ENCODE measurements at regions not wholly inside any gene's neighbourhood (a gene's known extent, or its start where the extent isn't known, plus 50 kb on each side); places are given as distances from the start of the nearest gene placed in this dataset.

GRCh38 chr2:64748147-64748546 lies 94.4 kb upstream of the SERTAD2 start:
- Mint-ChIP-seq H3K36me3 (ENCODE audit: low read depth) (peaks cover 11% of the 10 kb centered on the region), H3K4me3 (no peak overlapping the region), H3K27ac (no peak overlapping the region), H3K27me3 (no peaks in the 10 kb centered on the region), H3K9me3 (no peaks in the 10 kb centered on the region), H3K4me1 (peaks cover 26% of the 10 kb centered on the region)
- DNase-seq, result no peak
- TF ChIP-seq, protein P1, sequence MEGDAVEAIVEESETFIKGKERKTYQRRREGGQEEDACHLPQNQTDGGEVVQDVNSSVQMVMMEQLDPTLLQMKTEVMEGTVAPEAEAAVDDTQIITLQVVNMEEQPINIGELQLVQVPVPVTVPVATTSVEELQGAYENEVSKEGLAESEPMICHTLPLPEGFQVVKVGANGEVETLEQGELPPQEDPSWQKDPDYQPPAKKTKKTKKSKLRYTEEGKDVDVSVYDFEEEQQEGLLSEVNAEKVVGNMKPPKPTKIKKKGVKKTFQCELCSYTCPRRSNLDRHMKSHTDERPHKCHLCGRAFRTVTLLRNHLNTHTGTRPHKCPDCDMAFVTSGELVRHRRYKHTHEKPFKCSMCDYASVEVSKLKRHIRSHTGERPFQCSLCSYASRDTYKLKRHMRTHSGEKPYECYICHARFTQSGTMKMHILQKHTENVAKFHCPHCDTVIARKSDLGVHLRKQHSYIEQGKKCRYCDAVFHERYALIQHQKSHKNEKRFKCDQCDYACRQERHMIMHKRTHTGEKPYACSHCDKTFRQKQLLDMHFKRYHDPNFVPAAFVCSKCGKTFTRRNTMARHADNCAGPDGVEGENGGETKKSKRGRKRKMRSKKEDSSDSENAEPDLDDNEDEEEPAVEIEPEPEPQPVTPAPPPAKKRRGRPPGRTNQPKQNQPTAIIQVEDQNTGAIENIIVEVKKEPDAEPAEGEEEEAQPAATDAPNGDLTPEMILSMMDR (IDR thresholded peaks at IDR 0.05), result no peak
- ChIA-PET POLR2A (interaction anchor here (0.6 to 11.3 kb wide), 8 partner anchors 9 to 113 kb away, joined by 3 to 439 read pairs (median 5); partner anchors contain the start of gene SERTAD2), CTCF (interaction anchor here (6.8 to 6.9 kb wide), 2 partner anchors 94 to 100 kb away, joined by 44 to 69 read pairs; partner anchors contain the start of gene SERTAD2)
- intact Hi-C loops (cut with micrococcal nuclease), result no loop called here
- no peak for ATAC-seq (ENCODE audit: low read depth)

DNA sequence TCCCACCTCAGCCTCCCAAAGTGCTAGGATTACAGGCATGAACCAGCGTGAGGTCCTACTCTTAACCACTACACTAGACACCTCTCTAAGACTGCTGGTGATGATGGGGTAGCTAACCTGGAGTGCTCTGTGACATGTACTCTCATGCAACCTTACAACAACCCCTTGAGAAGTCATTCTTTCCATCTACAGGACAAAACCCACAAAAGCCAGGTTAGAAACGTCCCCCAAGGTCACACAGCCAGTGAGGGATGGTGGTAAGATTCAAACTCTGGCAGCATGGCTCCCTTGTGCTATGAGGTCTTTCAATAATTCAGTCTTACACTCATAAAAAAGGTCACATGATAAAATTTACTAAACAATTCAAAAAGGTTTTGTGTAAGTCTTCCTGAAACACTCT lies 94.8 kb upstream of the SERTAD2 start:
- H3K27me3 Mint-ChIP-seq, result no peaks in the 10 kb centered on the region
- peaks cover 11% of the 10 kb centered on the region for H3K36me3 Mint-ChIP-seq (ENCODE audit: low read depth)
- POLR2A ChIA-PET, result interaction anchor here (0.6 to 11.3 kb wide), 10 partner anchors 9 to 141 kb away, joined by 3 to 439 read pairs (median 18); partner anchors contain the start of gene SERTAD2
- peaks cover 26% of the 10 kb centered on the region for H3K4me1 Mint-ChIP-seq
- no peaks in the 10 kb centered on the region for H3K9me3 Mint-ChIP-seq
- CTCF ChIA-PET, result interaction anchor here (0.9 to 6.9 kb wide), 4 partner anchors 14 to 129 kb away, joined by 3 to 69 read pairs (median 24); partner anchors contain the start of gene SERTAD2
- ATAC-seq (ENCODE audit: low read depth) (no peak), DNase-seq (no peak)
- H3K27ac Mint-ChIP-seq, result peak overlapping the region; percentile 98
- peak overlapping the region; percentile 45 for H3K4me3 Mint-ChIP-seq
- TF ChIP-seq, protein P1 (IDR thresholded peaks at IDR 0.05), result no peak
- intact Hi-C loops (cut with micrococcal nuclease), result no loop called here

- DNase-seq (no peak), ATAC-seq (ENCODE audit: low read depth) (no peak)
- POLR2A ChIA-PET, result interaction anchor here (0.5 to 11.3 kb wide), 27 partner anchors 11 to 277 kb away, joined by 3 to 439 read pairs (median 7); partner anchors contain the start of gene SERTAD2
- Mint-ChIP-seq H3K4me3 (peak overlapping the region; percentile 98), H3K27me3 (no peaks in the 10 kb centered on the region), H3K4me1 (peaks cover 26% of the 10 kb centered on the region), H3K36me3 (ENCODE audit: low read depth) (peaks cover 11% of the 10 kb centered on the region), H3K9me3 (no peaks in the 10 kb centered on the region), H3K27ac (peak overlapping the region; percentile 98)
- intact Hi-C loops (cut with micrococcal nuclease), result no loop called here
- CTCF ChIA-PET, result interaction anchor here (0.8 to 6.9 kb wide), 13 partner anchors 11 to 128 kb away, joined by 3 to 69 read pairs (median 3); partner anchors contain the start of gene SERTAD2
- TF ChIP-seq, protein P1 (IDR thresholded peaks at IDR 0.05), result no peak
Observed at GRCh38 chr2:64749446-64749845, 95.7 kb upstream of the SERTAD2 start.

DNA sequence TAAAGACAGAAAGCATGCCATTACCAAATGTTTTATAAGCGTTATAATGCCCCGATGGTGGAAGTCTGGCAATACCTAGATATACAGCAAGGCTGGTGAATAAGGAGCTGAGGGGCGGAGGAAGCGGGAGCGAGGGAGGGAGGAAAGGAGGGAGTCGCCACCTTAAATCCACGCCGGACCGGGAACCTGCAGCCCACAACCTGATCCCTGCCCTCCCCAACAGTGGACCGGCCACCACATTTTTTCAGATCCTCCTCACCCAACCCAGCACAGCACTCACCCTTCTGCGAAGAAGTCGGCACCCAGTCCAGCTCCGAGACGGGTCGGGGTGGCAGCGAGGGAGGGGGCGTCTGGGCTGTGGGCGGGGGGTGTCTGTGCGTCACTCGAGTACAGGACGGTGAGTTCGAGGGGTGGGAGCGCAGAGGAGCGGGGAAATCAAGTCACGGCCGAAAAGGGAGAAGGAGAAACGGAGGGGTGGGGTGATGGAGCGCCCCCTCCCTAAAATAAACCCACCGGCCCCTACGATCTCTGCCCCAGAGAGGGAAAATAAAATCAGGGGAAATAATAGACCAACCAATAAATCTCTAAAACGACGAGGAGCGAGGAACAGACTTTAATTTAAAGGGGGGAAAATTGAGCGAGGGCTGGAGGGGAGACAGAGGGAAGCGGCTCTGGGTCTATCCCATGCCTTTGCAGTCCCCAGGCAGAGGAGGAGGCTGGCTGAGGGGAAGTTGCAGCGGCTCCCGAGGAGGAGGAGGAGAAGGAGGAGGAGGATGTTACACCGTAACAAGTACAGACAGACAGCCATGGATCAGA lies 96.5 kb upstream of the SERTAD2 start:
- ChIA-PET POLR2A (interaction anchor here (0.5 to 11.3 kb wide), 53 partner anchors 8 to 406 kb away, joined by 3 to 439 read pairs (median 6); partner anchors contain the start of genes AFTPH, CEP68 and SERTAD2), CTCF (interaction anchor here (0.9 to 6.9 kb wide), 18 partner anchors 11 to 163 kb away, joined by 3 to 69 read pairs (median 5); partner anchors contain the start of gene SERTAD2)
- TF ChIP-seq, protein P1 (IDR thresholded peaks at IDR 0.05), result no peak
- Mint-ChIP-seq H3K27me3 (no peaks in the 10 kb centered on the region), H3K4me1 (peaks cover 26% of the 10 kb centered on the region), H3K27ac (peak overlapping the region; percentile 98), H3K9me3 (no peaks in the 10 kb centered on the region), H3K4me3 (peak overlapping the region; percentile 98), H3K36me3 (ENCODE audit: low read depth) (peaks cover 11% of the 10 kb centered on the region)
- DNase-seq, result peak; percentile 40
- intact Hi-C loops (cut with micrococcal nuclease), result loop anchor here (1.0 to 5.0 kb wide), 3 partner anchors 23 to 187 kb away; no protein-coding TSS in a partner anchor
- no peak for ATAC-seq (ENCODE audit: low read depth)
